IMR-90 (cell line): ENCODE measurements at regions not wholly inside any gene's neighbourhood (a gene's known extent, or its start where the extent isn't known, plus 50 kb on each side); places are given as distances from the start of the nearest gene placed in this dataset.

ENCODE experiments used
- ATAC-seq: fragments of 200-7000 bp; cut with Tn5 transposase; 2 replicates; pipeline ENCODE4 v1.9.1; 2020; ENCODE audit warnings: low read depth, mild to moderate bottlenecking, moderate library complexity
- BruUV-seq: library from RNA; stranded (reverse); fragments of 400-500 nt; replicated peaks from 2 replicates; lab custom pipeline; 2021; lab: Mats Ljungman, UMichigan
- CTCF ChIA-PET: fragments of 300-600 bp; formaldehyde crosslinking; extraction: SDS; loops from one replicate; lab custom pipeline; 2021; ENCODE audit warnings: antibody characterized with exemption; lab: Yijun Ruan, JAX
- POLR2A ChIA-PET: fragments of 300-600 bp; sonication (Branson Sonifier 250); formaldehyde crosslinking; loops from one replicate; lab custom pipeline; 2022; ENCODE audit warnings: antibody characterized with exemption; ENCODE audit not compliant: unreplicated experiment; lab: Charles Lee
- DNase-seq: peaks from one replicate; pipeline ENCODE4 v3.0.0; 2013
- H2AFZ ChIP-seq: replicated peaks from 2 replicates; pipeline ENCODE3; 2013; ENCODE audit warnings: low read length, mild to moderate bottlenecking; ENCODE audit not compliant: poor library complexity
- H2AK5ac ChIP-seq: 2 replicates; pipeline ENCODE4 v1.6.1; 2013; ENCODE audit warnings: low read depth, low read length, inconsistent platforms
- H2AK9ac ChIP-seq: replicated peaks from 2 replicates; pipeline ENCODE3; 2013; ENCODE audit warnings: mild to moderate bottlenecking, low read depth, low read length, moderate library complexity; ENCODE audit not compliant: poor library complexity
- H2BK120ac ChIP-seq: 2 replicates; pipeline ENCODE4 v1.6.1; 2013; ENCODE audit warnings: low read depth, low read length, inconsistent platforms
- H2BK15ac ChIP-seq: 3 replicates; pipeline ENCODE4 v1.6.1; 2013; ENCODE audit warnings: low read depth, low read length, inconsistent platforms
- H2BK20ac ChIP-seq: 2 replicates; pipeline ENCODE4 v1.6.1; 2013; ENCODE audit warnings: low read depth, mild to moderate bottlenecking, inconsistent platforms, low read length, moderate library complexity
- H2BK5ac ChIP-seq: 2 replicates; pipeline ENCODE4 v1.6.1; 2013; ENCODE audit warnings: mild to moderate bottlenecking, low read depth, low read length, inconsistent platforms; ENCODE audit not compliant: poor library complexity, severe bottlenecking
- H3K14ac ChIP-seq: replicated peaks from 2 replicates; pipeline ENCODE4 v1.6.1; 2013; ENCODE audit warnings: low read depth, low read length, inconsistent platforms
- H3K18ac ChIP-seq: 2 replicates; pipeline ENCODE4 v1.6.1; 2013; ENCODE audit warnings: low read depth, low read length, control low read depth
- H3K23ac ChIP-seq: 2 replicates; pipeline ENCODE4 v1.6.1; 2013; ENCODE audit warnings: low read depth, low read length, inconsistent platforms
- H3K27ac ChIP-seq: 2 replicates; pipeline ENCODE4 v1.5.1; 2013; ENCODE audit warnings: mild to moderate bottlenecking, control low read depth, low read length; ENCODE audit not compliant: insufficient read depth
- H3K27me3 ChIP-seq: 2 replicates; pipeline ENCODE4 v1.6.1; 2013; ENCODE audit warnings: low read length; ENCODE audit not compliant: control insufficient read depth, insufficient read depth
- H3K36me3 ChIP-seq: 2 replicates; pipeline ENCODE4 v1.6.1; 2013; ENCODE audit warnings: low read length, mixed read lengths; ENCODE audit not compliant: control insufficient read depth, insufficient read depth
- H3K4ac ChIP-seq: 2 replicates; pipeline ENCODE4 v1.6.1; 2013; ENCODE audit warnings: low read depth, low read length, inconsistent platforms
- H3K4me1 ChIP-seq: 2 replicates; pipeline ENCODE4 v1.6.1; 2013; ENCODE audit warnings: low read length, mixed read lengths; ENCODE audit not compliant: control insufficient read depth, insufficient read depth
- H3K4me2 ChIP-seq: 2 replicates; pipeline ENCODE4 v1.6.1; 2013; ENCODE audit warnings: low read depth, mild to moderate bottlenecking, control low read depth, low read length, moderate library complexity
- H3K4me3 ChIP-seq: 2 replicates; pipeline ENCODE4 v1.5.1; 2013; ENCODE audit warnings: low read depth, mild to moderate bottlenecking, control low read depth, low read length, moderate library complexity; ENCODE audit not compliant: insufficient read depth
- H3K56ac ChIP-seq: 2 replicates; pipeline ENCODE4 v1.6.1; 2013; ENCODE audit warnings: low read length, inconsistent platforms; ENCODE audit not compliant: insufficient read depth; ENCODE audit errors: extremely low read depth
- H3K79me1 ChIP-seq, 2 experiments: 2 replicates each; pipeline ENCODE4 v1.6.1; 2013; ENCODE audit warnings: low read length in 2 of 2, inconsistent platforms in 1 of 2, low read depth in 1 of 2
- H3K9ac ChIP-seq: 2 replicates; pipeline ENCODE4 v1.6.1; 2013; ENCODE audit warnings: low read depth, low read length, control low read depth
- H3K9me1 ChIP-seq: 2 replicates; pipeline ENCODE4 v1.6.1; 2013; ENCODE audit warnings: low read length, inconsistent platforms; ENCODE audit not compliant: insufficient read depth
- H3K9me3 ChIP-seq: 2 replicates; pipeline ENCODE4 v1.6.1; 2013; ENCODE audit warnings: low read length; ENCODE audit not compliant: control insufficient read depth, insufficient read depth
- H4K20me1 ChIP-seq: 2 replicates; pipeline ENCODE4 v1.6.1; 2013; ENCODE audit warnings: low read length, inconsistent platforms; ENCODE audit not compliant: insufficient read depth
- H4K5ac ChIP-seq: 2 replicates; pipeline ENCODE4 v1.6.1; 2013; ENCODE audit warnings: mild to moderate bottlenecking, low read depth, low read length, control low read depth
- H4K8ac ChIP-seq, 2 experiments: 2 replicates each; pipeline ENCODE4 v1.6.1; 2013; ENCODE audit warnings: low read depth in 2 of 2, low read length in 2 of 2, control low read depth in 1 of 2, inconsistent platforms in 1 of 2
- H4K91ac ChIP-seq: 2 replicates; pipeline ENCODE4 v1.6.1; 2013; ENCODE audit warnings: low read depth, low read length, inconsistent platforms; ENCODE audit not compliant: insufficient read depth
- MXI1 ChIP-seq: IDR thresholded peaks from 2 replicates; pipeline ENCODE4 v1.6.1; 2012; ENCODE audit warnings: low read depth, mild to moderate bottlenecking, low read length, moderate library complexity, borderline replicate concordance
- WGBS, 2 experiments: methylation state at CpG; one replicate each; pipeline versions ENCODE4 v1.1.5 to v1.1.7; 2013; ENCODE audit warnings: missing lambda C conversion rate in 2 of 2; ENCODE audit not compliant: insufficient read length in 1 of 2; ENCODE audit errors: extremely low coverage in 2 of 2; 5-methylcytosine and 5-hydroxymethylcytosine counted together
- dilution Hi-C: fragments of 300-500 bp; cut with HindIII; formaldehyde crosslinking; loops from one replicate; pipeline ENCODE4 v1.14.3; 2018; ENCODE audit warnings: low sequenced_read_pairs; ENCODE audit not compliant: unreplicated experiment
- in situ Hi-C: fragments of 300-500 bp; cut with MboI; formaldehyde crosslinking; loops from 3 replicates; pipeline ENCODE4 v1.14.3; 2019; ENCODE audit warnings: low sequenced_read_pairs, inconsistent platforms, mixed read lengths
- intact Hi-C: fragments of 100-400 bp; cut with micrococcal nuclease; formaldehyde crosslinking; loops from 2 replicates; pipeline ENCODE4 v1.10.0; 2022

DNA sequence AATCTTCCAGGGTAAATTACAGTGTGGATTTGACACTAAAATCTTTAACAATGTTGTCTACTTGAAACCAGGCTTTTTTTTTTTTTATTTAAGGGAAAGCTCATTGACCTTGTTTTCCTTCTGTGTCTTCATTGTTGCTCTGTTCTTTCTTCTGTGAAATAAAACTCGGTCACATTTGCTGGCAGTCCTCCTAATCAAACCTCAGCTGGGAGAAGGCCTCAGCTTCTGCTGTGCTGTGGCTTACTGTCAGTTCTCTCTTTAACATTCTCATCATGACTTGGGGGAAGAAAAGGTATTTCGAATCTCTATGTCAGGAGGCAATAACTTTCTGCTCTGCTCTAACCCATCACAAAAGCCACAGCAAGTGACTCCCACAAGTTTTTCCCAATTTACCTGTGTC is 268.9 kb downstream of the ZNF608 start:
- WGBS, 2 experiments = no CpG with 5 or more reads among the region's 2 CpGs

More for the DNA sequence above, 268.9 kb downstream of the ZNF608 start:
- no peak for TF ChIP-seq MXI1
- no peak overlapping the region for H2AK5ac ChIP-seq
- intact Hi-C loops = no loop called here
- H3K9me3 ChIP-seq = no peaks in the 10 kb centered on the region
- H3K9ac ChIP-seq = no peak overlapping the region
- H3K18ac ChIP-seq = no peak overlapping the region
- no peak overlapping the region for H2BK20ac ChIP-seq
- no peak overlapping the region for H2BK120ac ChIP-seq
- H3K4me3 ChIP-seq = no peak overlapping the region
- H3K4me1 ChIP-seq = peaks cover 2% of the 10 kb centered on the region; the same call in 1 of the 2 replicates
- ChIA-PET POLR2A (interaction anchor here (0.6 kb wide), 1 partner anchor 480 kb away, joined by 4 read pairs; no protein-coding TSS in a partner anchor), CTCF (no interaction called here)
- no peak overlapping the region for H3K56ac ChIP-seq
- in situ Hi-C loops = no loop called here
- H3K14ac ChIP-seq = no peak overlapping the region
- no peak overlapping the region for H3K4ac ChIP-seq
- H3K27ac ChIP-seq = no peak overlapping the region
- no peaks in the 10 kb centered on the region for H3K79me1 ChIP-seq
- ATAC-seq = no peak
- H2BK15ac ChIP-seq = no peak overlapping the region
- H3K9me1 ChIP-seq = no peaks in the 10 kb centered on the region
- no peaks in the 10 kb centered on the region for H3K36me3 ChIP-seq
- no peak overlapping the region for H4K5ac ChIP-seq
- no peak overlapping the region for H3K4me2 ChIP-seq
- H3K23ac ChIP-seq = no peak overlapping the region
- no TSS peak for BruUV-seq
- no peak overlapping the region for H4K8ac ChIP-seq
- no peak overlapping the region for H2BK5ac ChIP-seq
- no peak overlapping the region for H2AFZ ChIP-seq
- H2AK9ac ChIP-seq = no peak overlapping the region
- dilution Hi-C loops = no loop called here
- H4K20me1 ChIP-seq = no peaks in the 10 kb centered on the region
- H3K27me3 ChIP-seq = no peaks in the 10 kb centered on the region
- DNase-seq = no peak
- no peak overlapping the region for H4K91ac ChIP-seq
